Kidney tubule cell (primary cell): ENCODE measurements at regions not wholly inside any gene's neighbourhood (a gene's known extent, or its start where the extent isn't known, plus 50 kb on each side); places are given as distances from the start of the nearest gene placed in this dataset.

Source experiments
- DNase-seq: peaks from one replicate; pipeline ENCODE4 v3.0.0-alpha.2; 2018; ENCODE audit warnings: low spot score

- DNase-seq: no peak
Observed at GRCh38 chr20:1790386-1790785, 104.8 kb upstream of the SIRPA start.

DNA sequence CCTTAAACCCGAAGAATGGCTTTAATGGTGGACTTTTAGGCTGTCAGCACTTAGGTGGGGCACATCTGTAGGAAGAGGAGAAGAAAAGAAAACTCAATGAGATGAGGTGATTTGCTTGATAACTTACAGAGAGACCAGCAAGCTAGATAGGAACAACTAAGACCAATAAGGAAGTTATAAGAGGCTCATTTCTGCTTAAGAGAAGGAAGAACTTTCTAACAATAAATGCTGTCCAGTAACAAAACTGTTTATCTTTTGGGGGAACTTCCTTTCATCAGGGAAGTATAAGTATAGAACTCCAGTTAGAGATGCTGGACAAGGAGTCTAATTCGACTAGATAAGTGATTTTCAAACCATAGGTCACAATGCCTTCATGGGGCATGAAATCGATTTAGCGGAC lies 107.2 kb upstream of the SIRPA start:
- DNase-seq: no peak

GRCh38 chr20:1786486-1786885 lies 108.7 kb upstream of the SIRPA start:
- DNase-seq: no peak

DNA sequence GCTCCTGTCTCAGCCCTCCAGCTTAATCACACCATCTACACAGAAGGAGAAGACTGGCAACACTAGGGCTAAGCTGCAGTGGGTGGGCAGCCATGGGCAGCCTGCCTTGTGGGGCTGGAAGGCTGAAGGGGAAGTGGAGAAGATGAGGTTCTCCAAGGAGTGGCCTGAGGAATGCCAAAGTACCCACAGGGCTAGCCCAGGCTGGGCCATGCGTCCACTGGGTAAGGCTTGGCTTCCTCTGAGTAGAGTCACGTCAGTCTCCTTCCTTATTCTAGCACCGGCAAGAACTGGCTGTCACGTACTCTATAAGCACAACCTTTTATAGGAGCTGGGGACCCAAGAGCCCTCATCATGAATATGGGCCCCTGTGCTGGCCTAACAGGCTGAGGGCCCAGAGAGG lies 110.6 kb upstream of the SIRPA start:
- no peak for DNase-seq

DNA sequence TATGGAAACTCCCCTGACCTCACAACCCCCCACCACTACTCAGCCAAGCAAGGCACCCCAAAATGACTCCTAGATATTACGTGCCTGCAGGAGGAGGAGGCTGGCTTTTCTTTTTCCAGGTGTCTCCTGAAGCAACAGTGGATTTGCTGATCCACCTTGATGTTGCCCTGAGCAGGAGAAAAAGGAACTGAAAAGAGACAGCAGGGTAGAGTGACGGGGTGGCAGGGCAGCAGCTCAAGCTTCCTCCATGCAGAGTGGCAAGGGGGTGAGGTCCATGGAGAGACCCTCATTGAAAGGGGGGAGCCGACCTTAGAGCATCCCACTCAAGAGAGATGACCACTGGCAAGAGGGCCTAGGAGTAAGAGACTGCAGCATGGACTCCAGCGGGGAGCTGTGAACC lies 112.0 kb upstream of the SIRPA start:
- no peak for DNase-seq

DNA sequence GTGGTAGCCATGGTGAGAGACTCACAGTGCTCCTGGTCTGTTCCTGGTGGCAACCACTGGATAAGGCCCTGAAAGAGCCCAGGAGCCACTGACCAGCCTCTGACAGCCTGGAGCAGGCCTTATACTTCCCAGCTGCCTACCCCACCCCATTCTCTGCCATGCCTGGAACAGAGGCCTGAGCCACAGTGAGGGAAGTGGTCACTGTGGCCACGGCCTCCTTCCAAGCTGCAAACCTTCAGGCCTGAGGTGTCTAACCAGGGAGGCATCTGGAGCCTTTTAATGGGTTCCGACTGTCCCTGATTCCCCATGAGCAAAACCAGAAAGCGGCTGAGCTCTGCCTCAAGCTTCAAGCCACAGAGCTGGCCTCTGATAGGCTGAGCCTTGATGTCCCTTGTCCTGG lies 113.0 kb upstream of the SIRPA start:
- DNase-seq: no peak

DNA sequence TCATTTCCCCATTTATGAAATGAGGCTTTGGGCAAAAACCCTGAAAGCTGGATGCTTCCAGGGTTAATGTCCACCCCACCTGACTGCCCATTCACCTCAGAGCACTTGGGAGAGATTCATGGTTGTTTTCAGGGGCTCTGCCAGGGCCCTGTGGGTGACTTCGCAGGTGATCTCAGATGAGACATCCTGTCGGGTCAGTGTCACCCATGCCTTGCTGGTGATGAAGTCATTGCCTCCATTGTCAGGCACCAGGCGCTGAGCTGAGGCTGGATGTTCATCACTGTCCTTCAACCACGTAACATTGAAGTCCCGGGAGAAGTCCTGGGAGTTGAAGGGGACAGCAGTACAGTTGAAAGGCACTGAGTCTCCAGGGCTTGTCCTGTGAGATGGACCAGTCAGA lies 115.6 kb upstream of the SIRPA start:
- DNase-seq: peak; percentile 32

DNA sequence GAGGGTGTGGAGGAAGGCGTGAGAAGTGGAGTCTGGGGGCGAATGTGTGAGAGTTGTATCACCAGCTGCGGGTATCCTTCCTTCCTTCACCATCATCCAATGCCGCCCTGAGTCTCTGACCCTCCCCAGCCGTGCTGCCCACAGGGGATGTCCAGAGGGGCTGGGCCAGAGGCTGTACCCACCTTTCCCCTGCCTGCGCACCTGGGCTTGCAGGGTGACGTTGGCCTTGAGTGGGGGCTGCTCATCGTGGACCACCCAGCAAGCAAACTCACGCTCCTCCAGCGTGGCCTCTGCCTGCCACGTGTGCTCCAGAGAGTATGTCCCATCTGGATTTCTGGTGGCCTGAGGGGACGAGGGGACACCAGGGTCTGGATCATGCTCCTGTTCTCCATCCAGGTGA lies 116.9 kb upstream of the SIRPA start:
- DNase-seq: no peak

GRCh38 chr20:1777476-1777820 lies 117.8 kb upstream of the SIRPA start:
- no peak for DNase-seq

- peak; percentile 89 for DNase-seq
Observed at GRCh38 chr20:1776681-1777475, 118.3 kb upstream of the SIRPA start.

DNA sequence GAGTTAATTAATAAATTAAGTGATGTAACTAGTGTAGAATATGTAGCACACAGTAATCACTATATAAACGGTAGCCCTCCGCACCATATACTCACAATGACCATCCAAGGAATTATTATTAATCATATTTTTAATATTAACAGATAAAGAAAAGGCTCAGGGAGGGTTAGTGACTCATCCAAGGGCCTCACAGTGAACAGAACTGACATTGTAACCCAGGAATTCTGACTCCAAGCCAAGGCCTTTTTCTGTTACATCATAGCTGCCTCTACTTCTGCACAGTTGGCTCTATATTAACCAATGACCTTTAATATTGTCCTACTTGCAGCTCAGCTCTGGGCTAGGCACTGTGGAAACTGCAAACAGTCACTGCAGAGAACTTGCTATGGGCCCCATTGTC lies 117.5 kb upstream of the SIRPG start:
- DNase-seq: peak; percentile 70

DNA sequence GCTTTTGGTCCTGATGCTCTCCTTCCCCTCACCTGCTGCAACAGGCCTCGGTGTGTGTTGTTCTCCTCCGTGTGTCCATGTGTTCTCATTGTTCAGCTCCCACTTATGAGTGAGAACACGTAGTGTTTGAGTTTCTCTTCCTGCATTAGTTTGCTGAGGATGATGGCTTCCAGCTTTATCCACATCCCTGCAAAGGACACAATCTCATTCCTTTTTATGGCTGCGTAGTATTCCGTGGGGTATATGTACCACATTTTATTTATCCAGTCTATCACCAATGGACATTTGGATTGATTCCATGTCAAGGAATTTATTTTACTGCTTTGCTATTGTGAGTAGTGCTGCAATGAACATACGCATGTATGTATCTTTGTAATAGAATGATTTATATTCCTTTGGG lies 116.9 kb upstream of the SIRPG start:
- no peak for DNase-seq

DNA sequence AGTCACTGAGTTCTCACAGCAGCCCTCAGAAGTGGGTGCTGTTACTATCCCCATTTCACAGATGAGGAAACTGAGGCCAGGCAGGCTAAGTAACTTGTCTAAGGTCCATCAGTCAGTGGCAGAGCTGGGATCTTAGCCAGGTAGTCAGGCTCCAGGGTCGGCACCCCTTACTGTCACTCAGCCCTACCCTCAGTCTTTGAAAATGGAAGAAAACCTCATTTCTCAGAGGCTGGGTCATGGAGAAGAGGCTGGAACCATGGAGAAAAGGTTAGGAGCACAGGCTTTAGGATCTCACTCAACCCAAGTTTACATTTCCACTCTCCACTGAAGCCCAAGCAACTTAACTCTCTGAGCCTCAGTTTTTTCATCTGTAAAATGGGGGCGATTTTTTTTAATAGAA lies 116.2 kb upstream of the SIRPG start:
- DNase-seq: no peak

DNA sequence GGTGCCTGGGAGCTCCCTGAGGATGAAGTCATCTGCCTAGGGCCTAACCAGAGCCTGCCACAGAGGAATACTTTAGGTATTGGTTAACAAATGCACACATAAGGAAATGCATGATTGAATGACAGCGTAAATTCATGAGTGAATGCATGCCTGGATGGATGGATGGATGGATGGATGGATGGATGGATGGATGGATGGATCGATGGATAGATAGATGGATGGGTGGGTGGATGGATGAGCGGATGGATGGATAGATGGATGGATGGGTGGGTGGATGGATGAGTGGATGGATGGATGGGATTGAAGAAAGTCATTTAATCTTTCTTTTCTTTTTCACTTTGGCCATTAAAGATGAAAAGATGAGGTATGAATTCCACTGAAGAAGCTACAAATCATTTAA lies 111.9 kb upstream of the SIRPG start:
- DNase-seq: peak; percentile 14

DNA sequence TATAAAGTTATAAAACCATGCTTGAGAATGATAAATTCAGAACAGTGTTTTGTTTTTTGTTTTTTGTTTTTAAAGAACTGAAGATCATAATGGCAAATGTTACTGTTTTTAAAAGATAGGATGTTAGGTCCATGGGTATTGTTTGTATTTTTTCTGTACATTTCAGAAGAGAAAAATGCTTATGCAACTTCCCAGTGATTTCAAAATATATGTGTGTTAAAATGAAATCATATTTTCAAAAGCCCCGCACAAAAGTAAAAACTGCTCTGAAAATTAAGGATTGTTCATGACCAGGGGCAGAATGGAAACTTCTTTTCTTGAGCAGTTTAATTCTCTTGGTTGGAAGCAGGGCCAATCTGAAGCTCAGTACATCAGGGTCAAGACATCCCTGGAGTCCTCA lies 109.2 kb upstream of the SIRPG start:
- no peak for DNase-seq

GRCh38 chr20:1764136-1765033 lies 106.8 kb upstream of the SIRPG start:
- peak; percentile 75 for DNase-seq

DNA sequence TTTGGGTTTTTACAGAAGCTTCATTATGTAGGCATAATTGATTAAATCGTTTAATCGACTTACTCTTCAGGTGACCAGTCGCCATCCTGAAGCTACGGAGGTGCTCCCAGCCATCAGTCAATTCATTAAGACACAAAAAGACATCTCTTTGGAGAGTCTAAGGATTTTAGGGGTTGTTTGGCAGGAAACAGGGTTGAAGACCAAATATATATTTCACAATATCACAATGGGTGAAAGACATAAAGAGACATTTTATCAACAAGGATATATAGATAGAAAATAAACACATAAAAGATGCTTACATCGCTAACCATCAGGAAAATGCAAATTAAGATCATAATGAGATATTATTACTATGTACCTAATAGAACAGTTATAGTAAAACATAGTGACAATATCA lies 104.0 kb upstream of the SIRPG start:
- DNase-seq: no peak

DNA sequence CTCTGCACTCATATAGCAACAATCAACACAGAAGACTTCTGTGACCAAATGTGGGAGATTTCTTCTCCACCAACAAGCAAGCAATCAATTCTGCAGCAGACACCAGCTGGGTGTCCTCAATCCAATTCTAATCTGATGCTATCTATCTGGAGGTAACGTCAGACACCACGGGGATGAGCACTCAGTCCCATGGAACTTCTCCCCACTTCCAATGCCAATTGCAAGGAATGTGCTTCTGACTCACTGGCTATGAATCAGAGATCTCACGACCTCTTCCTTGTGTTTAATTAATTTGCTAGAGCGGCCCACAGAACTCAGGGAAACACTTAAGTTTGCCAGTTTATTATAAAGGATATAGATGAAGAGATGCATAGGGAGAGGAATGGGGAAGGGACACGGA lies 103.5 kb upstream of the SIRPG start:
- peak; percentile 83 for DNase-seq

GRCh38 chr20:1758765-1759164 lies 101.2 kb upstream of the SIRPG start:
- no peak for DNase-seq

GRCh38 chr20:1757606-1758512 lies 100.3 kb upstream of the SIRPG start:
- peak; percentile 12 for DNase-seq

GRCh38 chr20:1757072-1757471 lies 99.5 kb upstream of the SIRPG start:
- no peak for DNase-seq

DNA sequence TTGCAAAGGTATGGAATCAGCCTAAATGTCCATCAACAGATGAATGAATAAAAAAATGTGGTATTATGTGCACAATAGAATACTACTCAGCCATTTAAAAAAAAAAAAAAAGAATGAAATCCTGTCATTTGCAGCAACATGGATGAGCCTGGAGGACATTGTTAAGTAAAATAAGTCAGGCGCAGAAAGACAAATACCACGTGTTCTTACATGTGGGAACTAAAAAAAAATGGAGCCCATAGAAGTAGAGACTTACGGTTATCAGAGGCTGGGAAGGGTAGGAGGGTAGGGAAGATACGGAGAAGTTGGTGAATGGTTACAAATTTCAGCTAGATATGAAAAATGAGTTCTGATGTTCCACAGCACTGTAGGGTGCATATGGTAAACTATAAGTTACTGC lies 97.2 kb upstream of the SIRPG start:
- no peak for DNase-seq
